ENCODE measurements at regions not wholly inside any gene's neighbourhood (a gene's known extent, or its start where the extent isn't known, plus 50 kb on each side); places are given as distances from the start of the nearest gene placed in this dataset.

GRCh38 chr4:81375745-81376144 is 96.0 kb downstream of the RASGEF1B start:
- Mint-ChIP-seq H3K27me3 (peaks cover 8 to 23% (median 21%) of the 10 kb centered on the region in 5 donors), H3K4me1 (no peaks in the 10 kb centered on the region), H3K36me3 (no peaks in the 10 kb centered on the region), H3K9me3 (peaks cover 0 to 8% (median 0%) of the 10 kb centered on the region in 9 donors), H3K4me3 (no peak overlapping the region), H3K27ac (no peak overlapping the region)
- no peak for ATAC-seq
- POLR2A ChIA-PET, result no interaction called here
- DNase-seq, result no peak

DNA sequence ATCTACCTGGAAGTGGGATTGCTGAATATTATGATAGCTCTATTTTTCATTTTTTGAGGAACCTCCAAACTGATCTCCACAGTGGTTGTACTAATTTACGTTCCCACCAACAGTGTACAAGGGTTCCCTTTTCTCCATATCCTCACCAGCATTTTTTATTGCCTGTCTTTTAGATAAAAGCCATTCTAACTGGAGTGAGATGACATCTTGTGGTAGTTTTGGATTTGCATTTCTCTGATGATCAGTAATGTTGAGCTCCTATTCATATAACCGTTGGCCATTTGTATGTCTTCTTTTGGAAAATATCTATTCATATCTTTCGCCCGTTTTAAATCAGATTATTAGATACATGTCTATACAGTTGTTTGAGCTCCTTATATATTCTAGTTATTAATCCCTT is 101.8 kb downstream of the RASGEF1B start:
- no peak overlapping the region for H3K27ac Mint-ChIP-seq
- no peak for ATAC-seq
- H3K9me3 Mint-ChIP-seq, result peaks cover 0 to 20% (median 0%) of the 10 kb centered on the region in 9 donors
- no peak overlapping the region for H3K4me3 Mint-ChIP-seq
- DNase-seq, result no peak
- H3K4me1 Mint-ChIP-seq, result no peaks in the 10 kb centered on the region
- peaks cover 5 to 15% (median 8%) of the 10 kb centered on the region in 5 donors for H3K27me3 Mint-ChIP-seq
- POLR2A ChIA-PET, result no interaction called here
- no peaks in the 10 kb centered on the region for H3K36me3 Mint-ChIP-seq

GRCh38 chr4:81366779-81367178 is 104.9 kb downstream of the RASGEF1B start:
- Mint-ChIP-seq H3K27me3 (peaks cover 2 to 17% (median 5%) of the 10 kb centered on the region in 5 donors), H3K27ac (no peak overlapping the region), H3K4me3 (no peak overlapping the region), H3K9me3 (peaks cover 0 to 20% (median 0%) of the 10 kb centered on the region in 9 donors), H3K4me1 (no peaks in the 10 kb centered on the region), H3K36me3 (no peaks in the 10 kb centered on the region)
- no peak for DNase-seq
- no peak for ATAC-seq
- POLR2A ChIA-PET, result no interaction called here

DNA sequence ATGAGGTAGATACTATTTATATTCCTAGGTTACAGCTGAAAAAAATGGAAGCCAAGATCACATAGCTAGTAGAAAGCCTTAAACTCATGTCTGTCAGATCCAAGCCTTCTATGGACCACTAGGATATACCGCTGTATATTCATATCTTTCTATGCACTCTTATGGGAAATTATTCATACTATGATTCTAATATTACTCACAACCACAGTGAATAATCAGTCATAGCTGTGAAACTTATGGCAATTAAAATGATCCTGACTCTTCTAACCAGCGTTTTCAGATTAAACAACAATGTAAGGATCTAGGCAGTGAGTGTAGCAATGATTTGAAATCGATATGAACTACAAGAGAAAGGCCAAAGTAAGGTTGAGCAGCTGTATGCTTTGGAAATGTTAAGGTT is 111.0 kb downstream of the RASGEF1B start:
- POLR2A ChIA-PET, result no interaction called here
- Mint-ChIP-seq H3K36me3 (no peaks in the 10 kb centered on the region), H3K9me3 (no peaks in the 10 kb centered on the region), H3K4me1 (no peaks in the 10 kb centered on the region), H3K27ac (no peak overlapping the region), H3K27me3 (peaks cover 3 to 41% (median 12%) of the 10 kb centered on the region in 5 donors), H3K4me3 (no peak overlapping the region)
- ATAC-seq, result no peak
- no peak for DNase-seq

- no peak for ATAC-seq
- Mint-ChIP-seq H3K27me3 (peaks cover 3 to 39% (median 12%) of the 10 kb centered on the region in 5 donors), H3K9me3 (no peaks in the 10 kb centered on the region), H3K36me3 (no peaks in the 10 kb centered on the region), H3K4me3 (no peak overlapping the region), H3K27ac (no peak overlapping the region), H3K4me1 (no peaks in the 10 kb centered on the region)
- POLR2A ChIA-PET, result no interaction called here
- no peak for DNase-seq
These were observed 112.5 kb downstream of the RASGEF1B start for GRCh38 chr4:81359207-81359606.

DNA sequence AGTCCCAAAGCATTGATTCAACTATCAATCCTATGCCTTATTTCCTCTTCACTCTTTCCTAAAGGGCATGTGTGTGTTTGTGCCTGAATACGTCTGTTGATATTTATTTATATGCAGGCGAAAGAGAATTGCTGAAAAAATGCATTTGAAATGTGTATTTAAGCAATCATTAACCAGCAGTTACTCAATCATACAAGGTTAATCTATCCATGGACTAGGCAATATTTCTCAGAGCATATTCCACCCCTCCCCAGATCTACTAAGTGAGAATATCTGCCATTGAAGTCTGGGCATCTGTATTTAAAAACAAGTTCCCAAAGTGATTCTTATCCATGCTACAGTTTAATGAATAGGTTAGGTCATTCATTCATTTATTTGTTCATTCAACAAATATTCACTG is 113.6 kb downstream of the RASGEF1B start:
- H3K4me3 Mint-ChIP-seq, result no peak overlapping the region
- ATAC-seq (no peak), DNase-seq (no peak)
- H3K27me3 Mint-ChIP-seq, result peaks cover 5 to 48% (median 13%) of the 10 kb centered on the region in 5 donors
- H3K27ac Mint-ChIP-seq, result no peak overlapping the region
- no peaks in the 10 kb centered on the region for H3K4me1 Mint-ChIP-seq
- H3K9me3 Mint-ChIP-seq, result no peaks in the 10 kb centered on the region
- POLR2A ChIA-PET, result no interaction called here
- H3K36me3 Mint-ChIP-seq, result no peaks in the 10 kb centered on the region

GRCh38 chr4:81356621-81357020 is 115.1 kb downstream of the RASGEF1B start:
- Mint-ChIP-seq H3K36me3 (no peaks in the 10 kb centered on the region), H3K4me3 (no peak overlapping the region), H3K27ac (peak overlapping the region in 1 of 10 donors; percentile 20), H3K27me3 (peaks cover 5 to 51% (median 15%) of the 10 kb centered on the region in 5 donors), H3K4me1 (peaks cover 0 to 3% (median 0%) of the 10 kb centered on the region in 4 donors), H3K9me3 (no peaks in the 10 kb centered on the region)
- ATAC-seq, result no peak
- no peak for DNase-seq
- POLR2A ChIA-PET, result interaction anchor here (0.5 kb wide), 1 partner anchor 1025 kb away, joined by 8 read pairs; no protein-coding TSS in a partner anchor

DNA sequence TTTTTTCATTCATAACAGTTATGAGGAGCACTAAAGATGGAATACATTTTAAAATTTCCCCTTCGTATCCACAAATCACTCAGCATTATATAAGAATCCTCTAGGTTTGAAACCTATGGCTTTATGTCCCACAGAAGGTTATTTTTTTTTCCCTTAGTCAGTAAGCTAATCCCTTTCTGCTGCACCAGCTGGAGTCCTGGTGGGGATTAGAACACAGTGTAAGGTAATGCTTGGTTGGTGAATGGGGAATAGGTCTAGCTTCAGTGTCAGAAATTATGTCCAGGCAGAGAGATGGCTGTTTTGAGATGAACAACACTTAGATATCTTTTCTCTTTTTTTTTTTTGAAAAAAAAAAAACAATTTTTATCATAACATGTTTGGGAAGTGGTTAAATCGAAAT is 116.6 kb downstream of the RASGEF1B start:
- Mint-ChIP-seq H3K9me3 (no peaks in the 10 kb centered on the region), H3K27me3 (peaks cover 3 to 50% (median 14%) of the 10 kb centered on the region in 5 donors), H3K27ac (no peak overlapping the region), H3K36me3 (no peaks in the 10 kb centered on the region), H3K4me3 (no peak overlapping the region), H3K4me1 (peaks cover 0 to 4% (median 0%) of the 10 kb centered on the region in 4 donors)
- POLR2A ChIA-PET, result no interaction called here
- ATAC-seq (no peak), DNase-seq (no peak)

DNA sequence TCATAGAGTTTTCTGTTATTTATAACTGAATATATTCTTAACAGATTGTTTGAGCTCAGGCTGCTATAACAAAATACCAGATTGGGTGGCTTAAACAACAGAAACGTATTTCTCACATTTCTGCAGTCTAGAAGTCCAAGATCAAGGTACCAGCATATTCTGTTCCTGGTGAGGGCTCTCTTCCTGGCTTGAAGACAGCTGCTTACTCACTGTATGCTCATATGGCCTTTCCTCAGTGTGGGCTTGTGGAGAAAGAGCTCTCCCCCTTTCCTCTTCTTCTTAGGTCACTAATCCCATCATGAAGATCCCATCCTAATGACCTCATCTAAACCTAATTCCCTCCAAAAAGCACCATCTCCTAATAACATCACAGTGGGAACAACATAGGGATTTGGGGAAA is 117.8 kb downstream of the RASGEF1B start:
- Mint-ChIP-seq H3K36me3 (no peaks in the 10 kb centered on the region), H3K27me3 (peaks cover 3 to 41% (median 11%) of the 10 kb centered on the region in 5 donors), H3K4me1 (peaks cover 0 to 4% (median 0%) of the 10 kb centered on the region in 4 donors), H3K9me3 (no peaks in the 10 kb centered on the region), H3K4me3 (no peak overlapping the region), H3K27ac (no peak overlapping the region)
- no peak for DNase-seq
- no peak for ATAC-seq
- POLR2A ChIA-PET, result no interaction called here

DNA sequence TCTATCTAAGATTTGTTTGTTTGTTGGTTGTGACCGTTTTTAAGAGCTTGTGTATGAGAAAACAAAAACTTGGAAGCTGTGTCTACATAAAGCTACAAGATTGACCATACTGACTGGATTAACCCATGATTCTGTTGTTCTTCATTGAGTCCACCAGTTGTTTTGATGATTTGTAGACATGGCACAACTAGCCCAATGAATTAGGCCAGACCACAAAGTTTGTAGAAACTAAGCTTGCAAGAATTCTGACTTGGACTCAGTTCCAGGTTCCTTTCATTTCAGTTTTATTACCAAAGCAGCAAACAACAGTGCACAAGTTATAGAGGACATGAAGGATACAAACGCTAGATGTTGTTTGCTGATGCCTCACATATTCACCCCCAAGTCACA is 119.3 kb downstream of the RASGEF1B start:
- Mint-ChIP-seq H3K27me3 (peaks cover 3 to 30% (median 11%) of the 10 kb centered on the region in 5 donors), H3K4me1 (peaks cover 0 to 4% (median 0%) of the 10 kb centered on the region in 4 donors), H3K4me3 (no peak overlapping the region), H3K36me3 (no peaks in the 10 kb centered on the region), H3K27ac (no peak overlapping the region), H3K9me3 (no peaks in the 10 kb centered on the region)
- DNase-seq, result no peak
- POLR2A ChIA-PET, result no interaction called here
- no peak for ATAC-seq

DNA sequence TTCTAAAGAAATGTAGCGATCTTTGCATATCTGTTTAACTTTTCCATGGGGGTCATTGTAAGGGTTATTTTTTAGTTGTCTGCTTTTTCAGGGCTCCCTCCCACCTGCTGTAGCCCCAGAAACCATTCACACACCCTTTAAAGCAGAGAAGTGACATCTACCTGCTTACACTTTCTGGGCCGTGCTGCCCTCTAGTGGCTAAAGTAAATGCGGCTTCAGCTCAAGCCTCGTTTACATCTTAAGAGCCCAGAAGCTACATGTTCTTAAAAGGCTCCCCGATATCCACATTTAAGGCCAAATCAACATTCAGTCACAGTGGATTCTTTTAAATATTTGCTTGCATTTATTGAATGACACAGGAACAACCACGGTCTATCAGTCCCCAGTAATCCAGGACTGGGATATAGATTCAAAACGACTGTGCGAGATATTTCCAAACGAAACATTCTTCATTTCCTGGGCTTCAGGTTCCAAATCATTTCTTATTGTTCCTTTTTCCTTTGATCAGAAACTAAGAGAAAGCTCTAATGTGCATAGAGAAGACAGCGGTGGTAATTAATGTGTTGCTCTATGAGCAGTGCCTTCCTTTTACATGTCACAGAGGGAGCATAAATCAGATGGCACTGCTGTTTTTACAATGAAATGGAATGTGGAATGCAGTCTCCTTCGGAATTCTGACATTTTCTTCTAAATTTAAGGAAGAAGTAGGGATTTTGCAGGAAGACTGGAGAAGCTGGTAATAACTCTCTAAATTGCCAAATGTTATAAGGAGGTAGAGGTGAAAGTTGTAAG is 119.9 kb downstream of the RASGEF1B start:
- POLR2A ChIA-PET, result no interaction called here
- peak; percentile 30 to 76 (median 52) for DNase-seq
- Mint-ChIP-seq H3K9me3 (no peaks in the 10 kb centered on the region), H3K27me3 (peaks cover 3 to 28% (median 9%) of the 10 kb centered on the region in 5 donors), H3K36me3 (no peaks in the 10 kb centered on the region), H3K27ac (peak overlapping the region in 1 of 10 donors; percentile 2), H3K4me1 (peaks cover 0 to 4% (median 0%) of the 10 kb centered on the region in 4 donors), H3K4me3 (no peak overlapping the region)
- peak; percentile 65 to 73 for ATAC-seq

GRCh38 chr4:81350040-81350439 is 121.7 kb downstream of the RASGEF1B start:
- H3K27ac Mint-ChIP-seq, result no peak overlapping the region
- H3K9me3 Mint-ChIP-seq, result no peaks in the 10 kb centered on the region
- peaks cover 4 to 30% (median 7%) of the 10 kb centered on the region in 5 donors for H3K27me3 Mint-ChIP-seq
- ATAC-seq (no peak), DNase-seq (no peak)
- POLR2A ChIA-PET, result no interaction called here
- H3K4me3 Mint-ChIP-seq, result no peak overlapping the region
- peaks cover 0 to 4% (median 0%) of the 10 kb centered on the region in 4 donors for H3K4me1 Mint-ChIP-seq
- no peaks in the 10 kb centered on the region for H3K36me3 Mint-ChIP-seq

DNA sequence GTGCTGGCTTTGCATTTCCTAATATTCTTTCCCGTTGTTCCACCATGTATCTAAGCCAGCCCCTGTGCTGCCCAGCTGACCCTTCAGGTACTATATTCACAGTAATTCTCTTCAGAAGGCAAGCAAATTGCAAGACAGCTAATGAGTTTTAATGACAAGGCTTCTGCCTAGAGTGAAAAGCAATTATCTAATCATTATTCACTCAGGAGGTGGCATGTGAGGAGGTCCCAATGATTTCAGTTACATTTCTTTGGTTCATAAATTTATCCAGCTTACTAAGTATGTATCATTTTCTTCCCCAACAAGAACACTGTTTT is 123.0 kb downstream of the RASGEF1B start:
- no peak overlapping the region for H3K4me3 Mint-ChIP-seq
- H3K36me3 Mint-ChIP-seq, result no peaks in the 10 kb centered on the region
- ATAC-seq, result no peak
- peaks cover 5 to 27% (median 10%) of the 10 kb centered on the region in 5 donors for H3K27me3 Mint-ChIP-seq
- no peak overlapping the region for H3K27ac Mint-ChIP-seq
- DNase-seq, result no peak
- POLR2A ChIA-PET, result no interaction called here
- no peaks in the 10 kb centered on the region for H3K9me3 Mint-ChIP-seq
- peaks cover 0 to 4% (median 0%) of the 10 kb centered on the region in 4 donors for H3K4me1 Mint-ChIP-seq

Data from naive thymus-derived CD8-positive, alpha-beta T cell (primary cell).